IMR-90 (cell line): ENCODE measurements at regions not wholly inside any gene's neighbourhood (a gene's known extent, or its start where the extent isn't known, plus 50 kb on each side); places are given as distances from the start of the nearest gene placed in this dataset.

Source experiments
- CHD1 ChIP-seq: IDR thresholded peaks from 2 replicates; pipeline ENCODE4 v1.6.1; 2012; ENCODE audit warnings: low read depth, low read length, improper control_type of control experiment
- CTCF ChIP-seq: conservative IDR thresholded peaks from 2 replicates; pipeline ENCODE4 v1.5.1; 2012; ENCODE audit warnings: mild to moderate bottlenecking, low read depth, low read length, improper control_type of control experiment
- ELK1 ChIP-seq: fragments of 150-350 bp; IDR thresholded peaks from 2 replicates; pipeline ENCODE4 v1.6.1; 2016; ENCODE audit warnings: low read depth, mild to moderate bottlenecking, low read length, moderate library complexity, borderline replicate concordance
- FOS ChIP-seq: fragments of 150-350 bp; IDR thresholded peaks from 2 replicates; pipeline ENCODE4 v1.6.1; 2016; ENCODE audit warnings: low read depth, low read length
- MXI1 ChIP-seq: IDR thresholded peaks from 2 replicates; pipeline ENCODE4 v1.6.1; 2012; ENCODE audit warnings: low read depth, mild to moderate bottlenecking, low read length, moderate library complexity, borderline replicate concordance
- POLR2A ChIP-seq: IDR thresholded peaks from 2 replicates; pipeline ENCODE4 v1.6.1; 2012; ENCODE audit warnings: mild to moderate bottlenecking, low read depth, low read length
- RAD21 ChIP-seq: IDR thresholded peaks from 2 replicates; pipeline ENCODE4 v1.6.1; 2012; ENCODE audit warnings: low read length, improper control_type of control experiment
- RCOR1 ChIP-seq: IDR thresholded peaks from 2 replicates; pipeline ENCODE4 v1.6.1; 2012; ENCODE audit warnings: mild to moderate bottlenecking, low read length, improper control_type of control experiment; ENCODE audit not compliant: insufficient replicate concordance
- SMC3 ChIP-seq: fragments of 150-350 bp; IDR thresholded peaks from 2 replicates; pipeline ENCODE4 v1.6.1; 2016; ENCODE audit warnings: low read depth, mild to moderate bottlenecking, antibody characterized with exemption, low read length, moderate library complexity
- USF2 ChIP-seq: fragments of 150-350 bp; IDR thresholded peaks from 2 replicates; pipeline ENCODE4 v1.6.1; 2017; ENCODE audit warnings: mild to moderate bottlenecking, antibody characterized with exemption, low read length, low read depth

- TF ChIP-seq POLR2A, result no peak
- TF ChIP-seq CTCF, result no peak
- no peak for TF ChIP-seq MXI1
- no peak for TF ChIP-seq ELK1
- no peak for TF ChIP-seq RCOR1
- no peak for TF ChIP-seq CHD1
- TF ChIP-seq USF2, result no peak
- no peak for TF ChIP-seq SMC3
- no peak for TF ChIP-seq RAD21
- no peak for TF ChIP-seq FOS
These were observed 70.8 kb downstream of the KCNA5 start for GRCh38 chr12:5114436-5114835.
